ENCODE measurements at regions not wholly inside any gene's neighbourhood (a gene's known extent, or its start where the extent isn't known, plus 50 kb on each side); places are given as distances from the start of the nearest gene placed in this dataset.

GRCh38 chr20:60518022-60518421, 559.8 kb downstream of the CDH26 start:
- Histone ChIP-seq H3K27me3 (ENCODE audit: control insufficient read depth, insufficient read depth, low read length) (no peaks in the 10 kb centered on the region), H3K27ac (ENCODE audit: low read depth, low read length) (no peak overlapping the region), H3K36me3 (ENCODE audit: control insufficient read depth, insufficient read depth, low read length) (no peaks in the 10 kb centered on the region), H3K4me3 (ENCODE audit: low read depth, low read length) (no peak overlapping the region), H3K9me3 (ENCODE audit: control insufficient read depth, insufficient read depth, low read length) (no peaks in the 10 kb centered on the region), H3K4me1 (ENCODE audit: control insufficient read depth, insufficient read depth, low read length) (no peaks in the 10 kb centered on the region)
- WGBS (ENCODE audit: insufficient coverage) = no CpG with 5 or more reads among the region's 1 CpG
- DNase-seq (ENCODE audit: low read depth in 4 of 6, low spot score in 6 of 6) = no peak

- no peaks in the 10 kb centered on the region for H3K4me1 ChIP-seq (ENCODE audit: control insufficient read depth, insufficient read depth, low read length)
- H3K4me3 ChIP-seq (ENCODE audit: low read depth, low read length) = no peak overlapping the region
- no peak overlapping the region for H3K27ac ChIP-seq (ENCODE audit: low read depth, low read length)
- no peak for DNase-seq (ENCODE audit: low read depth in 4 of 6, low spot score in 6 of 6)
- 100% methylated on average over 2 of the region's 2 CpGs for WGBS (ENCODE audit: insufficient coverage)
- H3K36me3 ChIP-seq (ENCODE audit: control insufficient read depth, insufficient read depth, low read length) = no peaks in the 10 kb centered on the region
- no peaks in the 10 kb centered on the region for H3K9me3 ChIP-seq (ENCODE audit: control insufficient read depth, insufficient read depth, low read length)
- H3K27me3 ChIP-seq (ENCODE audit: control insufficient read depth, insufficient read depth, low read length) = no peaks in the 10 kb centered on the region
Observed at GRCh38 chr20:60525397-60525796, 567.2 kb downstream of the CDH26 start.

DNA sequence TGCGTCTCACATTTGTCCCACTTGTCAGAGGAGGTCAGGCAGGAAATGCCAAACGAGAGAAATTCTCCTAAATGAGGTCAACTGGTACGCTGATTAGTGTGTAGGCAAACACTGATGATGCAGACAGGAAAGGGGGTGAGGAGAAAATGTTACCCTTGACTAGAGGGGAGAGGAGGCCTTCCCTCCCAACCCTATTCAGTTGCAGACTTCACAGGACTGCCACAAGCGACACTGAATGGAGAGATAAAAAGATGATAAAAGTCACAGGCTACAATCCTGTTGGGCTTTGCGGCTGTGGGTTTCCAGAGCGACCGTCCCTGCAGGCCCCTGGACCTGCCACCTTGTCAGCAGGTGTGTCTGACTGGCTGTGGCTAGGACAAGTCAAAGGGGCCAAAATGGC, 569.4 kb downstream of the CDH26 start:
- H3K9me3 ChIP-seq (ENCODE audit: control insufficient read depth, insufficient read depth, low read length) = no peaks in the 10 kb centered on the region
- no peak overlapping the region for H3K27ac ChIP-seq (ENCODE audit: low read depth, low read length)
- no peaks in the 10 kb centered on the region for H3K27me3 ChIP-seq (ENCODE audit: control insufficient read depth, insufficient read depth, low read length)
- no peak overlapping the region for H3K4me3 ChIP-seq (ENCODE audit: low read depth, low read length)
- no peaks in the 10 kb centered on the region for H3K4me1 ChIP-seq (ENCODE audit: control insufficient read depth, insufficient read depth, low read length)
- 90% methylated on average over 5 of the region's 7 CpGs for WGBS (ENCODE audit: insufficient coverage)
- DNase-seq (ENCODE audit: low read depth in 4 of 6, low spot score in 6 of 6) = no peak
- no peaks in the 10 kb centered on the region for H3K36me3 ChIP-seq (ENCODE audit: control insufficient read depth, insufficient read depth, low read length)

- Histone ChIP-seq H3K27ac (ENCODE audit: low read depth, low read length) (no peak overlapping the region), H3K9me3 (ENCODE audit: control insufficient read depth, insufficient read depth, low read length) (no peaks in the 10 kb centered on the region), H3K4me1 (ENCODE audit: control insufficient read depth, insufficient read depth, low read length) (no peaks in the 10 kb centered on the region), H3K36me3 (ENCODE audit: control insufficient read depth, insufficient read depth, low read length) (no peaks in the 10 kb centered on the region), H3K4me3 (ENCODE audit: low read depth, low read length) (no peak overlapping the region), H3K27me3 (ENCODE audit: control insufficient read depth, insufficient read depth, low read length) (no peaks in the 10 kb centered on the region)
- no peak for DNase-seq (ENCODE audit: low read depth in 4 of 6, low spot score in 6 of 6)
- WGBS (ENCODE audit: insufficient coverage) = 94% methylated on average over 5 of the region's 5 CpGs
Observed at GRCh38 chr20:60528141-60528540, 569.9 kb downstream of the CDH26 start.

DNA sequence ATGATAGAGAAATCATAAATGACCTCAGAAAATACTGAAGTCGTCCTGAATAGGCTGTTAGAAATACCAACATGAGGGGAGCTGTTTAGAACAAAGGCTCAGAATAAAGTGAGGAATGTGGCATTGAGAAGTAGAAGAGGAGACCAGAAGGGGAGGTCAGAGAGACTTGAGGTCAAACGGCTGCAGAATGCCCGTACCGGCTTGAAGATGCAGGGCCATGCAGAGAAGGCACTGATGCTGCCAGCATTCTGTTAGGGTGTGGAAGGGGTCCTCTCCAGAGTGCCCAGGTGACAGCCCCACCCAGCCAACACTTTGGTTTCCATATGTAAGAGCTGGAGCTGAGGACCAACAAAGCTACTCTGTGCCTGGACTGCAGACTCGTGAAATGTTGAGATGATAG, 570.9 kb downstream of the CDH26 start:
- no peaks in the 10 kb centered on the region for H3K36me3 ChIP-seq (ENCODE audit: control insufficient read depth, insufficient read depth, low read length)
- H3K4me1 ChIP-seq (ENCODE audit: control insufficient read depth, insufficient read depth, low read length) = no peaks in the 10 kb centered on the region
- H3K9me3 ChIP-seq (ENCODE audit: control insufficient read depth, insufficient read depth, low read length) = no peaks in the 10 kb centered on the region
- H3K27me3 ChIP-seq (ENCODE audit: control insufficient read depth, insufficient read depth, low read length) = no peaks in the 10 kb centered on the region
- no peak overlapping the region for H3K27ac ChIP-seq (ENCODE audit: low read depth, low read length)
- no peak overlapping the region for H3K4me3 ChIP-seq (ENCODE audit: low read depth, low read length)
- WGBS (ENCODE audit: insufficient coverage) = 71% methylated on average over 5 of the region's 5 CpGs
- DNase-seq (ENCODE audit: low read depth in 4 of 6, low spot score in 6 of 6) = no peak

DNA sequence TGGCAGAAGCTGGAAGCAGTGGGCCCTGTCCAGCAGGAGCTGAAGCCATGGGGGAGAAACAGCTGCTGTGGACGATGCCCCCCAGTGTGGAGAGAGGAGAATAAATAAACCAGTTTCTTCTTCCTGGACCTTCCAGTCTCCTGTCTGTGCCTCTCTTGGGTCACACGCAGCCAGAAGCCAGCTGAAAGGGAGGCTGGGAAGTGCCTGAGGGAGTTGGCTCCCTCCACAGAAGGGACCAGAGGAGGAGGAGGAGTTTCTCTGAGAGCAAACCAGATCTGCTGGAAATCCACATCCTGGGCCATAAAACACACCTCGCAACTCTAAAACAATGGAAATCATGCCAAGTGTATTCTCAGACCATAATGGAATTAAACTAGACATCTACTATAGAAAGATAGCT, 577.0 kb downstream of the CDH26 start:
- Histone ChIP-seq H3K27ac (ENCODE audit: low read depth, low read length) (no peak overlapping the region), H3K27me3 (ENCODE audit: control insufficient read depth, insufficient read depth, low read length) (no peaks in the 10 kb centered on the region), H3K36me3 (ENCODE audit: control insufficient read depth, insufficient read depth, low read length) (no peaks in the 10 kb centered on the region), H3K9me3 (ENCODE audit: control insufficient read depth, insufficient read depth, low read length) (no peaks in the 10 kb centered on the region), H3K4me3 (ENCODE audit: low read depth, low read length) (no peak overlapping the region), H3K4me1 (ENCODE audit: control insufficient read depth, insufficient read depth, low read length) (no peaks in the 10 kb centered on the region)
- WGBS (ENCODE audit: insufficient coverage) = 100% methylated on average over 1 of the region's 3 CpGs
- no peak for DNase-seq (ENCODE audit: low read depth in 4 of 6, low spot score in 6 of 6)

GRCh38 chr20:60540591-60540990, 582.4 kb downstream of the CDH26 start:
- no CpG with 5 or more reads among the region's 3 CpGs for WGBS (ENCODE audit: insufficient coverage)

GRCh38 chr20:60541991-60542390, 583.8 kb downstream of the CDH26 start:
- DNase-seq (ENCODE audit: low read depth in 4 of 6, low spot score in 6 of 6) = no peak
- Histone ChIP-seq H3K4me1 (ENCODE audit: control insufficient read depth, insufficient read depth, low read length) (no peaks in the 10 kb centered on the region), H3K9me3 (ENCODE audit: control insufficient read depth, insufficient read depth, low read length) (peaks cover 2% of the 10 kb centered on the region), H3K27me3 (ENCODE audit: control insufficient read depth, insufficient read depth, low read length) (no peaks in the 10 kb centered on the region), H3K4me3 (ENCODE audit: low read depth, low read length) (no peak overlapping the region), H3K27ac (ENCODE audit: low read depth, low read length) (no peak overlapping the region), H3K36me3 (ENCODE audit: control insufficient read depth, insufficient read depth, low read length) (no peaks in the 10 kb centered on the region)
- WGBS (ENCODE audit: insufficient coverage) = no CpG with 5 or more reads among the region's 5 CpGs

More at GRCh38 chr20:60540591-60540990, 582.4 kb downstream of the CDH26 start:
- H3K27me3 ChIP-seq (ENCODE audit: control insufficient read depth, insufficient read depth, low read length) = no peaks in the 10 kb centered on the region
- DNase-seq (ENCODE audit: low read depth in 4 of 6, low spot score in 6 of 6) = peak in 1 of 6 donors; percentile 48
- peaks cover 2% of the 10 kb centered on the region for H3K9me3 ChIP-seq (ENCODE audit: control insufficient read depth, insufficient read depth, low read length)
- no peaks in the 10 kb centered on the region for H3K36me3 ChIP-seq (ENCODE audit: control insufficient read depth, insufficient read depth, low read length)
- no peak overlapping the region for H3K27ac ChIP-seq (ENCODE audit: low read depth, low read length)
- no peaks in the 10 kb centered on the region for H3K4me1 ChIP-seq (ENCODE audit: control insufficient read depth, insufficient read depth, low read length)
- H3K4me3 ChIP-seq (ENCODE audit: low read depth, low read length) = no peak overlapping the region

DNA sequence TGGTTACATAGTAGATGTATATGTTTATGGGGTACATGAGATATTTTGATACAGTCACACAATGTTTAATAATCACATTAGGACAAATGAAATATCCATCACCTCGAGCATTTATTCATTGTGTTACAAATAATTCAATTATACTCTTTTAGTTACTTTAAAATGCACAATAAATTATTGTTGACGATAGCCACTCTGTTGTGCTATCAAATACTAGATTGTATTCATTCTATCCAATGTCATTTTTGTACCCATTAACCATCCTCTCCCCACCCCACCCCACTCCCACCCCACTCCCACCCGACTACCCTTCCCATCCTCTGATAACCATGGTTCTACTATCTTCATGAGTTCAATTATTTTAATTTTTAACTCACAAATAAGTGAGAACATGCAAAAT, 585.4 kb downstream of the CDH26 start:
- Histone ChIP-seq H3K4me1 (ENCODE audit: control insufficient read depth, insufficient read depth, low read length) (no peaks in the 10 kb centered on the region), H3K36me3 (ENCODE audit: control insufficient read depth, insufficient read depth, low read length) (no peaks in the 10 kb centered on the region), H3K4me3 (ENCODE audit: low read depth, low read length) (no peak overlapping the region), H3K9me3 (ENCODE audit: control insufficient read depth, insufficient read depth, low read length) (peaks cover 2% of the 10 kb centered on the region), H3K27ac (ENCODE audit: low read depth, low read length) (no peak overlapping the region), H3K27me3 (ENCODE audit: control insufficient read depth, insufficient read depth, low read length) (no peaks in the 10 kb centered on the region)
- no peak for DNase-seq (ENCODE audit: low read depth in 4 of 6, low spot score in 6 of 6)
- 83% methylated on average over 1 of the region's 3 CpGs for WGBS (ENCODE audit: insufficient coverage)

DNA sequence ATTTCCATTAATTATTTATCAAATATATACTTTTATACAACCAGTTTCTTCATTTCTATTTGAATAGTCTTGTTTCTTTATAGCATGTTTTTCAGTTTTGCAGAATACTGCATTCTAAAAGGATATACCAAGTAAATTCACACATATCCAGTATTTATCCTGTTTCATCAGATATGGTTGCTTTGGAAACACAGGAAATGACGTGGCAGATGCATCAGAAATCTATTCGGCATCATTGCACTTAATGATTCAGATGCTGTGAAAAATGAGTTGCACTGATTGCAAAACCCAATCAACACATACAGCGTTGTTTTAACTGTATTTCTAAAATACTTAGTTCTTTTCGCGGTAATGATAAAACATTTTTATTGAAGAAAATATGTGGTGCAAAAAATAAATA, 594.9 kb downstream of the CDH26 start:
- Histone ChIP-seq H3K36me3 (ENCODE audit: control insufficient read depth, insufficient read depth, low read length) (no peaks in the 10 kb centered on the region), H3K9me3 (ENCODE audit: control insufficient read depth, insufficient read depth, low read length) (no peaks in the 10 kb centered on the region), H3K4me3 (ENCODE audit: low read depth, low read length) (no peak overlapping the region), H3K27ac (ENCODE audit: low read depth, low read length) (no peak overlapping the region), H3K4me1 (ENCODE audit: control insufficient read depth, insufficient read depth, low read length) (no peaks in the 10 kb centered on the region), H3K27me3 (ENCODE audit: control insufficient read depth, insufficient read depth, low read length) (no peaks in the 10 kb centered on the region)
- peak in 1 of 6 donors; percentile 54 for DNase-seq (ENCODE audit: low read depth in 4 of 6, low spot score in 6 of 6)
- WGBS (ENCODE audit: insufficient coverage) = no CpG with 5 or more reads among the region's 5 CpGs
